Upper lobe of left lung (tissue), 6 donors: ENCODE measurements at regions not wholly inside any gene's neighbourhood (a gene's known extent, or its start where the extent isn't known, plus 50 kb on each side); places are given as distances from the start of the nearest gene placed in this dataset.

ENCODE experiments used
- ATAC-seq, 2 donors: fragments of 200-7000 bp; cut with Tn5 transposase; one replicate each; pipeline ENCODE4 v1.9.1; 2022; ENCODE audit warnings: mild to moderate bottlenecking in 2 of 2, moderate library complexity in 2 of 2; ENCODE audit not compliant: low FRiP score in 2 of 2
- DNase-seq, 2 donors: peaks; one replicate each; pipeline ENCODE4 v3.0.0-alpha.2; 2019 to 2020
- H3K27ac ChIP-seq, 4 donors: fragments of 200-600 bp; sonication (generic); one replicate each; pipeline ENCODE4 v1.5.1; 2016 to 2019
- H3K27me3 ChIP-seq, 4 donors: fragments of 200-600 bp; sonication (generic); one replicate each; pipeline ENCODE4 v1.5.1; 2017 to 2019
- H3K36me3 ChIP-seq, 4 donors: fragments of 200-600 bp; sonication (generic); one replicate each; pipeline ENCODE4 v1.5.1; 2016 to 2019
- H3K4me1 ChIP-seq, 4 donors: fragments of 200-600 bp; sonication (generic); one replicate each; pipeline ENCODE4 v1.5.1; 2018 to 2019
- H3K4me3 ChIP-seq, 4 donors: fragments of 200-600 bp; sonication (generic); one replicate each; pipeline ENCODE4 v1.5.1; 2017 to 2019; ENCODE audit warnings: mild to moderate bottlenecking in 2 of 4, moderate library complexity in 1 of 4
- H3K9me3 ChIP-seq, 4 donors: fragments of 200-600 bp; sonication (generic); one replicate each; pipeline ENCODE4 v1.5.1; 2018 to 2019
- EP300 ChIP-seq, 4 donors: sonication (generic); formaldehyde crosslinking; IDR thresholded peaks; one replicate each; pipeline ENCODE4 v1.5.1; 2017; ENCODE audit warnings: antibody characterized with exemption in 4 of 4, control low read depth in 2 of 4
- POLR2A ChIP-seq, 4 donors: fragments of 450-650 bp; IDR thresholded peaks; one replicate each; pipeline ENCODE4 v1.5.1; 2016 to 2017; ENCODE audit warnings: antibody characterized with exemption in 4 of 4, mild to moderate bottlenecking in 2 of 4
- POLR2AphosphoS5 ChIP-seq, 2 donors: sonication (generic); formaldehyde crosslinking; IDR thresholded peaks; one replicate each; pipeline ENCODE4 v1.5.1; 2017; ENCODE audit warnings: antibody characterized with exemption in 2 of 2
- WGBS, 2 donors: methylation state at CpG; one replicate each; pipeline ENCODE4 v1.1.5; 2017 to 2018; 5-methylcytosine and 5-hydroxymethylcytosine counted together
- TF ChIP-seq, protein P1 (sequence below), 6 experiments: fragments of 450-650 bp in 4 of 6; fragments of 200-600 bp in 2 of 6; sonication (generic) in 2 of 6; IDR thresholded peaks; one replicate each; pipeline ENCODE4 v1.5.1; 2016 to 2019; ENCODE audit warnings: antibody characterized with exemption in 6 of 6
- donor health status: DM: no; HTN: no; CAD: no; lungs with moderate emphysema.
- donor health status: DM: no; HTN: yes; CAD: no; lungs with severe emphysema.

DNA sequence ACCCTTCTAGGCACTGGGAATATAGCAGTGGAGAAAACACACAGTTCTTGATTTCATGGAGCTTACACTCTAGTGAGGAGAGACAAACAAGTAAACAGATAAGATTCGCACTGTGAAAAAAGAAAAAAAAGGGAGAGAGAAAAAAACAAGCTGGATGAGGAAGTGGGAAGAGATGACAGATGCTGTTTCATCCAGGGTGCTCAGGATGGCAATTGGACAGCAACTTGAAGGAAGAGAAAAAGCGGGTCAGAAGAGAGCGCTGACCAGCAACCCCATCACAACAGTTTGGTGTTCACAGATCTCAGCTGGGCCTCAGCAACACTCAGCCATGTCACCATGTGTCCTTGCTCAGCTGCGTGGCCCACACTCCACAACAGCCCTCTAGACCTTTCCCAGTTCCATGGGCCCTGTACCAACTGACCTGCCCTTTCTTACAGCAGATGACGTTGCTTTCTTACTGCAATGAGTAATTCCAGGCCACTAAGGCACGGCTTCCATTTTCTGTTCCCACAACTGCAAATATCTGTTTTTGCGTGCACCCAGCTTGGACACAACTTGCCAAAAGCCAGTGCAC is 230.8 kb downstream of the MEX3B start:
- H3K36me3 ChIP-seq: no peaks in the 10 kb centered on the region
- no peaks in the 10 kb centered on the region for H3K27me3 ChIP-seq
- DNase-seq (no peak), ATAC-seq (no peak)
- WGBS, 2 donors: 86 to 88% methylated on average over 7 of the region's 7 CpGs
- H3K9me3 ChIP-seq: no peaks in the 10 kb centered on the region
- no peak overlapping the region for H3K4me3 ChIP-seq
- TF ChIP-seq EP300 (IDR thresholded peaks at IDR 0.05) (no peak), POLR2A (IDR thresholded peaks at IDR 0.05) (no peak), POLR2AphosphoS5 (IDR thresholded peaks at IDR 0.05) (no peak)
- TF ChIP-seq, protein P1, sequence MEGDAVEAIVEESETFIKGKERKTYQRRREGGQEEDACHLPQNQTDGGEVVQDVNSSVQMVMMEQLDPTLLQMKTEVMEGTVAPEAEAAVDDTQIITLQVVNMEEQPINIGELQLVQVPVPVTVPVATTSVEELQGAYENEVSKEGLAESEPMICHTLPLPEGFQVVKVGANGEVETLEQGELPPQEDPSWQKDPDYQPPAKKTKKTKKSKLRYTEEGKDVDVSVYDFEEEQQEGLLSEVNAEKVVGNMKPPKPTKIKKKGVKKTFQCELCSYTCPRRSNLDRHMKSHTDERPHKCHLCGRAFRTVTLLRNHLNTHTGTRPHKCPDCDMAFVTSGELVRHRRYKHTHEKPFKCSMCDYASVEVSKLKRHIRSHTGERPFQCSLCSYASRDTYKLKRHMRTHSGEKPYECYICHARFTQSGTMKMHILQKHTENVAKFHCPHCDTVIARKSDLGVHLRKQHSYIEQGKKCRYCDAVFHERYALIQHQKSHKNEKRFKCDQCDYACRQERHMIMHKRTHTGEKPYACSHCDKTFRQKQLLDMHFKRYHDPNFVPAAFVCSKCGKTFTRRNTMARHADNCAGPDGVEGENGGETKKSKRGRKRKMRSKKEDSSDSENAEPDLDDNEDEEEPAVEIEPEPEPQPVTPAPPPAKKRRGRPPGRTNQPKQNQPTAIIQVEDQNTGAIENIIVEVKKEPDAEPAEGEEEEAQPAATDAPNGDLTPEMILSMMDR (IDR thresholded peaks at IDR 0.05): no peak
- H3K27ac ChIP-seq: no peak overlapping the region
- H3K4me1 ChIP-seq: no peaks in the 10 kb centered on the region

DNA sequence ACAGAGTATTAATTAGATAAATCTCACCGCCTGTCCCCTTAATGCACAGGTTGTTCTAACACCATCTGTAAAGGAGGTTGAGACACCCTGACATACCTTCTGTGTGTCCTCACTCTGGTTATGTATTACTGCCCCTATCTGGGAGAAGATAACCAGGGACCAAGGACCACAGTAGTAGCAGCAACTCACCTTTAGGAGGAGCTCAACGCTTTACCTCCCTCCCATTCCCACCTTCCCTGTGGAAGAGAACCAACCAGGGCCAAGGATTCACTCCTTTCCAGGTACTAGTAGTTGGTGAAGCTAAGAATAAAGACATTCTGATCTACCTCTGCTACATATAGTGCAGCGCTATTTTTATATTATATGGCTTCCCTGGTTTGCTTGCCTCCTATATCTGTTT is 232.6 kb downstream of the MEX3B start:
- 58 to 64% methylated on average over 3 of the region's 3 CpGs for WGBS, 2 donors
- no peaks in the 10 kb centered on the region for H3K27me3 ChIP-seq
- H3K4me3 ChIP-seq: no peak overlapping the region
- no peaks in the 10 kb centered on the region for H3K4me1 ChIP-seq
- ATAC-seq: no peak
- no peak overlapping the region for H3K27ac ChIP-seq
- no peaks in the 10 kb centered on the region for H3K36me3 ChIP-seq
- H3K9me3 ChIP-seq: no peaks in the 10 kb centered on the region
- DNase-seq: no peak
- TF ChIP-seq, protein P1 (IDR thresholded peaks at IDR 0.05): no peak
- no peak for TF ChIP-seq POLR2A (IDR thresholded peaks at IDR 0.05)

DNA sequence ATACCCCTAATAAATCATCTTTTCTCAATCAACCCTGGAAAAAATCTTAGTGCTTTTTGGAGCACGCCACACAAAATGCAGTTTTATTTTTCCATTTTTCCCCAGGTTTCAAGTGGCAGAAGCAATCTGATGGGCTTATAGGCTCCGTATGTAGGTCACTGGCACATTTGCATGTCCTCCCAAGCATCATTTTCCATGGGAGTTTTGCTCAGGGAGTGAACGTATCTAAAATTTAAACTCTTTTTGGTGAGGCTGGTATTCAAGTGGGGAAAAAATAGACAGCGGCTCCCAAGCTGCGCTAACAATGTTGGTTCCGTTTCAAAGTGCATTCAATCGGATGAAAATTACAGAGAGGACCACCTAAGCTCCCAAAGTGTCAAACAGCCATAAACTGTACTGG is 233.4 kb downstream of the MEX3B start:
- Histone ChIP-seq H3K4me1 (no peaks in the 10 kb centered on the region), H3K9me3 (no peaks in the 10 kb centered on the region), H3K36me3 (no peaks in the 10 kb centered on the region), H3K4me3 (no peak overlapping the region), H3K27ac (no peak overlapping the region), H3K27me3 (no peaks in the 10 kb centered on the region)
- DNase-seq (no peak), ATAC-seq (no peak)
- TF ChIP-seq EP300 (IDR thresholded peaks at IDR 0.05) (no peak), POLR2AphosphoS5 (IDR thresholded peaks at IDR 0.05) (no peak)
- TF ChIP-seq, protein P1 (IDR thresholded peaks at IDR 0.05): no peak
- 87 to 91% methylated on average over 7 of the region's 7 CpGs for WGBS, 2 donors

DNA sequence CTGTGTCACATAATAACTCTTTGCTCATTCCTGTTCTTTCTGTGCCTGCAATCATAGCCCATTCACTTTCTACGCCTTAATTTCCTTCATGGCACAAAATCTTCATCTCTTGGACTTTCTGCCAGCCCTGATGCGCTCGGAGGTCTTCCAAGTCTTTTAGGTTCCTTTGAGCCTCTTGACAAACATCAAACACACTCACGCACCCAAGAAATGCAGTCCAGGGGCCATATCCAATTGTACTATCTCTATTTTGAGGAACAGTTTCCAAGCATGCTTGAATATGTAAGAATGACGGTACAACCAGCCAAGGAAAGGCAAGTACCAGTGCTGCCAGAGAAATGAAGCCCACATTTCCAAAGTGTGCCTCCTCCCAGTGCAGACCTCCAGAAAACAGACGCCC is 234.1 kb downstream of the MEX3B start:
- WGBS, 2 donors: 87 to 90% methylated on average over 6 of the region's 6 CpGs
- no peaks in the 10 kb centered on the region for H3K27me3 ChIP-seq
- ATAC-seq (no peak), DNase-seq (no peak)
- no peaks in the 10 kb centered on the region for H3K9me3 ChIP-seq
- TF ChIP-seq POLR2AphosphoS5 (IDR thresholded peaks at IDR 0.05) (no peak), EP300 (IDR thresholded peaks at IDR 0.05) (no peak), POLR2A (IDR thresholded peaks at IDR 0.05) (no peak)
- TF ChIP-seq, protein P1 (IDR thresholded peaks at IDR 0.05): no peak
- no peaks in the 10 kb centered on the region for H3K36me3 ChIP-seq
- no peaks in the 10 kb centered on the region for H3K4me1 ChIP-seq
- no peak overlapping the region for H3K4me3 ChIP-seq
- H3K27ac ChIP-seq: no peak overlapping the region

DNA sequence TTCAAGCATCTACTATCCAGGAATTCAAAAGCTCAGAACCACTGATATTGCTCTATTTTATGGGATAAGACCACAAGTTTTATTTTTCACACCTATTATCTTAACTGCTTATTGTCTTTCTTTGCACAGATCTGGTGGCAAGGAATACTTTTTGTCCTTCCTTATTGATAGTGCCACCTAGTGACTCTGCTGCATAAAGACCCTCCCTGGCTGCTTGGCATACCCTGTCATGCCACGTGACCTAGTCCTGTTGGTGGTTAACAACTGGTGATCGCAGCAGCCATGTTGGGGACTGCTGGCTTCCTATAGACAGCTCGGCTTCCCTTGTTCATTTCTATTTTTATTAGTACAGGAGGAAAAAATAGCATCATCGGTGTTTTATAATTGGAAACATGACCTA is 236.3 kb downstream of the MEX3B start:
- ATAC-seq (no peak), DNase-seq (no peak)
- no peak overlapping the region for H3K27ac ChIP-seq
- H3K36me3 ChIP-seq: no peaks in the 10 kb centered on the region
- H3K9me3 ChIP-seq: no peaks in the 10 kb centered on the region
- WGBS, 2 donors: 41 to 42% methylated on average over 4 of the region's 4 CpGs
- H3K4me3 ChIP-seq: no peak overlapping the region
- H3K4me1 ChIP-seq: no peaks in the 10 kb centered on the region
- no peak for TF ChIP-seq POLR2A (IDR thresholded peaks at IDR 0.05)
- TF ChIP-seq POLR2AphosphoS5 (IDR thresholded peaks at IDR 0.05): no peak
- TF ChIP-seq, protein P1 (IDR thresholded peaks at IDR 0.05): no peak
- no peak for TF ChIP-seq EP300 (IDR thresholded peaks at IDR 0.05)
- no peaks in the 10 kb centered on the region for H3K27me3 ChIP-seq
